Activated CD4-positive, alpha-beta T cell treated with anti-CD3 and anti-CD28 coated beads for 24 hours (primary cell): ENCODE measurements at regions not wholly inside any gene's neighbourhood (a gene's known extent, or its start where the extent isn't known, plus 50 kb on each side); places are given as distances from the start of the nearest gene placed in this dataset.
"Not testable (repeated sequence)": the region's sequence is repeated elsewhere in the genome, so short reads cannot be mapped to it uniquely, and the experiment has no call there.

Source experiments
- DNase-seq, 2 donors: peaks; one replicate each; pipeline ENCODE4 v3.0.0-alpha.2; 2020; ENCODE audit warnings: low read depth in 2 of 2

DNA sequence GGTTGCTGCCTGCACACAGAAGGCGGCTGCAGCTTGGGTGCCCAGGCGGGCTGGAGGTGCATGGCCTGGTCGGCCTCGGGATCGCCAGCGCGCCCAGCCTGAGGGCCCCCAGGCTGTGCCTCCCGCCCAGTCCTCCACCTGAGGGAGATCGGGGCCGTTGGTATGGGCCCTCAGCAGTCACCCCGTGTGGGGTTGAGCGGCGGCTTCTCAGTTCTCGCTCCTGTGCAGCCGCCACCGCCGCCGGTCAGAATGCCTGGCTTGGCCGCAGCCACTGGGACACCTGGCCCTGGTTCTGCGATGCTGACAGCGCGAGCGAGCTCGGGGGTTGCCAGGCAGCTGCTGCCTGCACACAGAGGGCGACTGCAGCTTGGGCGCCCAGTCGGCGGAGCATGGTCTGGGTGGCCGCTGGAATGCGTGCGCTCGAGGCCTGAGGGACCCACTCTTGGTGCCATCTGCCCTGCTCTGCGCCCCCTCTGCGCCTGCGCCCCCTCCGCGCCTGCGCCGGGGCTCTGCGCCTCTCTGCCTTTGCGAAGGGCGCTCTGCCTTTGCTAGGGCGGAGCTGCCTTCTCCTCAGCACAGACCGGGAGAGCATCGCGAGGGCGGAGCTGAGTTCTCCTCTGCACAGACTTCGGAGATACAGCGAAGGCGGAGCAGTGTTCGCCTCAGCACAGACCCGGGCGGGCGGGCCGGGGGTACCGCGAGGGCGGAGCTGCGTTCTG lies 84.6 kb upstream of the ZNG1F start:
- DNase-seq: peak; percentile 53 to 59

DNA sequence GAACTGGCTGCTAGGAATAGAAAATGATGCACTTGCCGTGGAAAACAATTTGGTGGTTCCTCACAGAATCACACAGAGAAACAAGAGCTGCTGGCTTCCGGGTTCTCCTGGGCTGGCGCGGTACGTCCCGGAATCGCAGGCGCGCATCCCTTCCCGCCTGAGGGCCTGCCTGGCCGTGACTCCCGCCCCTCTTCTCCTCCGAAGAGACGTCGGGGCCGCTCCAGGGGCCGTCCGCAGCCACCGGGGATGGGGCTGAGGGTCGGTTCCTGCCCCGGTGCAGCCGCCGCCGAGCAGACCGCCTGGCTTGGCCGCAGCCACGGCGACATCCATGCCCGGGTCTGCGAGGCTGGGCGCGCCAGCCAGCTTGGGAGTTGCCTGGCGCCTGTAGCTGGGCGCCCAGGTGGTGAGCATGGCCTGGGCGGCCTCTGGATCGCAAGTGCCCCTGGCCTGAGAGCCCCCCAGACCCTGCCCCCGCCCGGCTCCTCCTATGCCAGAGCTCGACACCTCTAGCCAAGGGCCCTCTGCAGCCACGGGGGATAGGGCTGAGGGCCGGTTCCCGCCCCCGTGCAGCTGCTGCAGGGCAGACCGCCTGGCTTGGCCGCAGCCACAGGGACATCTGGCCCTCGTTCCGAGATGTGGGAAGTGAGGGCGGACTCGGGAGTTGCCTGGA lies 83.9 kb upstream of the ZNG1F start:
- peak in 1 of 2 donors; percentile 10 for DNase-seq

DNA sequence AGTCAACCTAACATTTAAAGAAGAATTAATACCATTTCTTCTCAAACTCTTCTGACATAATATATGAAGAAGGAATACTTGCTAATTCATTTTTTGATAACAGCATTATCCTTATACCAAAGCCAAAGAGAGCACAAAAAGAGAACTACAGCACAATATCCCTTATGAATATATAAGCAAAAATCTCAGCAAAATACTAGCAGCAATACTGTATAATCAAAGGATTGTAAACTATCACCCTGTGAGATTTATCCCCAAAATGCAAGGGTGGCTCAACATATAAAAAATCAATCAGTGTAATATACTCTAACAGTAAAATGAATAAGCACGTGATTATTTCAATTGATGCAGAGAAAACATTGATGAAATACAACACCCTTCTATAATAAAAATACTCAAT lies 81.9 kb upstream of the ZNG1F start:
- DNase-seq: not testable (repeated sequence)

DNA sequence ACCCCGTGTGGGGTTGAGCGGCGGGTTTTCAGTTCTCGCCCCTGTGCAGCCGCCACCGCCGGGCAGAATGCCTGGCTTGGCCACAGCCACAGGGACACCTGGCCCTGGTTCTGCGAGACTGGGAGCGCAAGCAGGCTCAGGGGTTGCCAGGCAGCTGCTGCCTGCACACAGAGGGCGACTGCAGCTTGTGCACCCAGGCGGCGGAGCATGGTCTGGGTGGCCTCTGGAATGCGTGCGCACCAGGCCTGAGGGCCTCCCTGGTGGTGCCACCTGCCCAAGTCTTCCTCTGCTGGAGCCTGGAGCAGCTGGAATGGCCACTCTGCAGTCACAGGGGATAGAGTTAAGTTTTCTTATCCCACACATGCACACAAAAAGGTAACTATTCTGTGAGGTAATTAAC lies 80.4 kb upstream of the ZNG1F start:
- not testable (repeated sequence) for DNase-seq

DNA sequence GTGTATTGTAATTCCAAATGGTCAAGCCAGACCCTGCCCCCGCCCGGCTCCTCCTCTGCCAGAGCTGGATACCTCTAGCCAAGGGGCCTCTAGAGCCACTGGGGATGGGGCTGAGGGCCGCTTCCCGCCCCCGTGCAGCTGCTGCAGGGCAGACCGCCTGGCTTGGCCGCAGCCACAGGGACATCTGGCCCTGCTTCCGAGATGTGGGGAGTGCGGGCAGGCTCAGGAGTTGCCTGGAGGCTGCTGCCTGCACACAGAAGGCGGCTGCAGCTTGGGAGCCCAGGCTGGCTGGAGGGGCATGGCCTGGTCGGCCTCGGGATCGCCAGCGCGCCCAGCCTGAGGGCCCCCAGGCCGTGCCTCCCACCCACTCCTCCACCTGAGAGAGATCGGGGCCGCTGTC lies 79.9 kb upstream of the ZNG1F start:
- DNase-seq: not testable (repeated sequence)

DNA sequence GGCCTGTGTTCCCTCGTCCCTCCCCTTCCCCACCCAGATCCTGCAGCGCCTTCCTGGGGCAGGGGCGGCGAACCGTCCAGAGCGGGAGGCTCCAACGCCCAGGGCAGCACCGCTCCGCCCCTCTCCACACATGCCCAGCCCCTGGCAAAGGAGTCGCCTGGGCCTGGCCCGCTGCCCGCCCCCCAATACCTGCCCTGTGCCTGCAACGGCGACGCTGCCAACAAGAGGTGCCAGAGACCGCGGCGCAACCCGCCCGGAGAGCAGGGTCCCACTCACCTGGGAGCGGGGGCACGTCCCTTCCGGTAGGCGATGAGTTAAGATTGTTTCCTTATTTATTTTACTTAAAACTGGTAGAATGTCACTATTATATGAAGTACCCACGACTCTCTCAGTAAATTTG lies 77.5 kb upstream of the ZNG1F start:
- DNase-seq: not testable (repeated sequence)

DNA sequence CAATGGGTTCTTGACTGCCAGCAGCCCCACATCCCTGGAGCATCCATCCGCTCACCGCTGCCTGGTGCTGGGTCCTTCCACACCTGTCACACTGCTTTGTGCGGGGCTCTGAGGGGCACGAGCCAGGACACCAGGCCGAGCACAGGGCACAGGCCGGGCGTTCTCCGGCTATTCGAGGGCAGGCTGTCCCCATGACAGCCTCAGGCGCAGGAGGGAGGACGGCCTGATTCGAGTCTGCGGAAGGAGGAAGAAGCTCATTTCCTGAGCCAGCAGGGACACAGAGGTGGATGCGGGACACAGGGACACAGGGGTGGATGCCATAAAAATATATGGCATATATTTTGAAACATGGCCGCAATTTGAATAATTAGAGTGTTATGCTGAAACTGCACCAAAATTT lies 76.9 kb upstream of the ZNG1F start:
- not testable (repeated sequence) for DNase-seq

DNA sequence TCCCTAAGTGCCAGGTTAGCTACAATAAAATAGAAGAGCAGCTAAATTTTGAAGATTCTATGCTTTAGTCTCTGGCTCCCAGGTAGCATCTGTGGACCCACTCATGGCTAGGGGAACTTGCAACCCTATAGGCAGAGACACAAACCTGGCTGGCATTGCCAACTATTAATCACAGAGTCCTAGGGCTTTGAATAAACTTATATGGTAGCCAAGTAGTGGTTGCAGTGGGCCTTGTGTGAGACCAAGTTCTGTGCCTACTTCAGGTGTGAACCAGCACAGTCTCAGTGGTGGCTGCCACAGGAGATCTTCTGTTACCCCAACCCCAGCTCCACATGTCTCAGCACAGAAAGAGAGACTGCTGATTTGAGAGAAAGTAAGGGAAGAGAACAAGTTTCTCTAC lies 62.9 kb upstream of the ZNG1F start:
- not testable (repeated sequence) for DNase-seq

DNA sequence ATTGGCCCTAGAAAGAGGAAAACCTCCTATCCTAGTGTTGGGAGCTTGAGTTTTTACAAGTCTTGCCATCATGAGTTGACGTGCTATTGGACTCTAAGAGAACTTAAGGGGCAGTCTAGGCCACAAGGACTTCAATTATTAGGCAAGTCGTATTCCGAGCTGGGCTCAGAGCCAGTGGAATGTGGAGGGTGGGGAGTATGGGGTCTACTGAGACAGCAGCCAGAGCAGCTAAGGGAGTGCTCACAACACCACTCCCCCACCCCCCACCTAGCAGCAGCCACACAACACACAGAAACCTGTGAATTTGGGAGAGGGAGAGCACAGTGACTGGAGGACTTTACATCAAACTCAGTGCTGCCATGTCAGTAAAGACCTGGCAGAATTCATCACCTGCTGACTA lies 62.0 kb upstream of the ZNG1F start:
- not testable (repeated sequence) for DNase-seq

DNA sequence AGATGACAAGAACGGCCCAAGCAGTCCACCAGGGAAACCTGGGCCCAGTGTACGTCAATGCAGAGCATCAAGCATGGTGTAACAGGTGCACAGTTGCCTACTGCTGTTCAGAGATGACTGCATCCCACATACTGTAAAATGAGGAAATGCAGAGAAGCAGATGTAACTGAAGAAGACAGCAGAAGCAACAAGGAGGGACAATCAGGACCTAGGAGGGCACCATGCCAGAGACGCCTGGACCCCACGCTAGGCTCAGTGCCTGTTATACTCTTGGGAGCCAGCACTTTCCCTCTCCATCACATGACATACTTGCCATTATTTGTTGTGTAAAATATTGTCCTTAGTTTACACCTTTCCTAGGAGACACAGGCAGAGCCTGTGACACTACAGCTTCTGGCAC lies 57.6 kb upstream of the ZNG1F start:
- DNase-seq: not testable (repeated sequence)
